GM23338 (cell line): ENCODE measurements at regions not wholly inside any gene's neighbourhood (a gene's known extent, or its start where the extent isn't known, plus 50 kb on each side); places are given as distances from the start of the nearest gene placed in this dataset.

Experiments
- ATAC-seq: fragments of 200-7000 bp; cut with Tn5 transposase; 3 replicates; pipeline ENCODE4 v1.9.1; 2020
- DNase-seq: peaks from one replicate; pipeline ENCODE4 v3.0.0-alpha.2; 2015; ENCODE audit warnings: low spot score
- H2AFZ ChIP-seq: fragments of 200-600 bp; sonication (generic); 2 replicates; pipeline ENCODE4 v1.8.0; 2016; ENCODE audit warnings: antibody characterized with exemption, mild to moderate bottlenecking, moderate library complexity
- H3F3A ChIP-seq: fragments of 200-600 bp; sonication (generic); replicated peaks from 2 replicates; pipeline ENCODE4 v1.8.0; 2017; ENCODE audit warnings: antibody characterized with exemption, mixed run types, low read depth
- H3K27ac ChIP-seq: fragments of 200-600 bp; sonication (generic); 2 replicates; pipeline ENCODE4 v1.6.1; 2016; ENCODE audit warnings: low read depth
- H3K27me3 ChIP-seq: fragments of 200-600 bp; sonication (generic); 2 replicates; pipeline ENCODE4 v1.8.0; 2016; ENCODE audit warnings: mild to moderate bottlenecking, mixed run types, moderate library complexity; ENCODE audit not compliant: insufficient read depth
- H3K36me3 ChIP-seq: fragments of 200-600 bp; sonication (generic); 2 replicates; pipeline ENCODE4 v1.8.0; 2016; ENCODE audit warnings: mild to moderate bottlenecking; ENCODE audit not compliant: insufficient read depth
- H3K4me1 ChIP-seq: fragments of 200-600 bp; sonication (generic); 2 replicates; pipeline ENCODE4 v1.8.0; 2016; ENCODE audit warnings: mild to moderate bottlenecking, moderate library complexity; ENCODE audit not compliant: insufficient read depth
- H3K4me2 ChIP-seq: fragments of 200-600 bp; sonication (generic); 2 replicates; pipeline ENCODE4 v1.7.1; 2017; ENCODE audit warnings: mixed run types
- H3K4me3 ChIP-seq: fragments of 200-600 bp; sonication (generic); 2 replicates; pipeline ENCODE4 v1.6.1; 2016; ENCODE audit warnings: mixed run types
- H3K79me2 ChIP-seq: fragments of 200-600 bp; sonication (generic); replicated peaks from 2 replicates; pipeline ENCODE4 v1.8.0; 2017; ENCODE audit warnings: mild to moderate bottlenecking; ENCODE audit not compliant: insufficient read depth
- H3K9me2 ChIP-seq: fragments of 200-600 bp; sonication (generic); 2 replicates; pipeline ENCODE4 v1.8.0; 2017; ENCODE audit not compliant: insufficient read depth
- H4K20me1 ChIP-seq: fragments of 200-600 bp; sonication (generic); replicated peaks from 2 replicates; pipeline ENCODE4 v1.8.0; 2017; ENCODE audit warnings: mild to moderate bottlenecking; ENCODE audit not compliant: insufficient read depth
- H3K27ac Mint-ChIP-seq: 2 replicates; pipeline ENCODE4 v1.8.0; 2020; ENCODE audit warnings: inconsistent platforms, mild to moderate bottlenecking, moderate library complexity, mixed read lengths
- H3K27me3 Mint-ChIP-seq: 3 replicates; pipeline ENCODE4 v1.8.0; 2022; ENCODE audit warnings: low read depth, mild to moderate bottlenecking, moderate library complexity, mixed read lengths, inconsistent platforms; ENCODE audit not compliant: insufficient read depth, poor library complexity
- H3K36me3 Mint-ChIP-seq: 3 replicates; pipeline ENCODE4 v1.8.0; 2021; ENCODE audit warnings: low read depth, mild to moderate bottlenecking, inconsistent platforms, moderate library complexity, mixed read lengths
- H3K4me1 Mint-ChIP-seq: 3 replicates; pipeline ENCODE4 v1.8.0; 2020; ENCODE audit warnings: mild to moderate bottlenecking, inconsistent platforms, mixed read lengths
- H3K4me3 Mint-ChIP-seq: 3 replicates; pipeline ENCODE4 v1.8.0; 2021; ENCODE audit warnings: moderate library complexity, mild to moderate bottlenecking, inconsistent platforms, mixed read lengths
- H3K9me3 Mint-ChIP-seq: 3 replicates; pipeline ENCODE4 v1.8.0; 2020; ENCODE audit warnings: moderate library complexity, mild to moderate bottlenecking, inconsistent platforms, mixed read lengths
- CREB1 ChIP-seq: fragments of 250-450 bp; sonication (Bioruptor Pico); IDR thresholded peaks from 2 replicates; pipeline ENCODE4 v1.5.0; 2020; ENCODE audit warnings: low read depth, mild to moderate bottlenecking, moderate library complexity
- CTCF ChIP-seq, 2 experiments: fragments of 200-600 bp in 1 of 2; sonication (generic) in 1 of 2; conservative IDR thresholded peaks; 2 replicates each; pipeline versions ENCODE4 v1.5.1 to v1.6.1; 2016 to 2017; ENCODE audit warnings: antibody characterized with exemption in 2 of 2, low read depth in 2 of 2, mild to moderate bottlenecking in 2 of 2, moderate library complexity in 1 of 2
- ETS1 ChIP-seq: IDR thresholded peaks from 2 replicates; pipeline ENCODE4 v1.6.1; 2016; ENCODE audit warnings: antibody characterized with exemption
- EZH2 ChIP-seq: fragments of 200-600 bp; sonication (generic); IDR thresholded peaks from one replicate; pipeline ENCODE4 v1.8.0; 2017; ENCODE audit warnings: antibody characterized with exemption, mild to moderate bottlenecking, low read depth; ENCODE audit not compliant: unreplicated experiment
- EZH2phosphoT487 ChIP-seq: fragments of 200-600 bp; sonication (generic); IDR thresholded peaks from one replicate; pipeline ENCODE4 v1.8.1; 2018; ENCODE audit warnings: antibody characterized with exemption; ENCODE audit not compliant: unreplicated experiment
- JUNB ChIP-seq: IDR thresholded peaks from one replicate; pipeline ENCODE4 v1.6.1; 2016; ENCODE audit warnings: antibody characterized with exemption; ENCODE audit not compliant: unreplicated experiment
- NANOG ChIP-seq: IDR thresholded peaks from 2 replicates; pipeline ENCODE4 v1.6.1; 2016; ENCODE audit warnings: antibody characterized with exemption, borderline replicate concordance
- POLR2AphosphoS5 ChIP-seq: IDR thresholded peaks from 2 replicates; pipeline ENCODE4 v1.6.1; 2016; ENCODE audit warnings: antibody characterized with exemption, low read depth
- STAT1 ChIP-seq: IDR thresholded peaks from one replicate; pipeline ENCODE4 v1.6.1; 2016; ENCODE audit warnings: antibody characterized with exemption; ENCODE audit not compliant: unreplicated experiment
- ZNF114 ChIP-seq: fragments of 250-450 bp; sonication (Bioruptor Pico); IDR thresholded peaks from 2 replicates; pipeline ENCODE4 v1.5.0; 2020; ENCODE audit warnings: mild to moderate bottlenecking, moderate library complexity
- ZNF462 ChIP-seq: fragments of 250-450 bp; sonication (Bioruptor Pico); IDR thresholded peaks from 2 replicates; pipeline ENCODE4 v1.5.0; 2020; ENCODE audit warnings: mild to moderate bottlenecking, moderate library complexity

GRCh38 chr15:69606144-69606543 is 153.5 kb downstream of the RPLP1 start:
- peaks cover 5% of the 10 kb centered on the region for H3K27me3 Mint-ChIP-seq
- Histone ChIP-seq H2AFZ (no peak overlapping the region), H3K79me2 (no peaks in the 10 kb centered on the region), H3K4me1 (no peaks in the 10 kb centered on the region; the same call in 1 of the 2 replicates), H3K27ac (no peak overlapping the region), H3K4me2 (no peak overlapping the region), H3F3A (no peaks in the 10 kb centered on the region), H4K20me1 (no peaks in the 10 kb centered on the region), H3K27me3 (no peaks in the 10 kb centered on the region), H3K36me3 (no peaks in the 10 kb centered on the region), H3K9me2 (peaks cover 6% of the 10 kb centered on the region; the same call in 1 of the 2 replicates), H3K4me3 (no peak overlapping the region)
- peaks cover 8% of the 10 kb centered on the region; the same call in 2 of the 3 replicates for H3K4me1 Mint-ChIP-seq
- no peaks in the 10 kb centered on the region for H3K9me3 Mint-ChIP-seq
- no peaks in the 10 kb centered on the region for H3K36me3 Mint-ChIP-seq
- TF ChIP-seq JUNB: no peak
- DNase-seq: no peak
- H3K27ac Mint-ChIP-seq: no peak overlapping the region
- no peak overlapping the region for H3K4me3 Mint-ChIP-seq
- ATAC-seq: no peak

GRCh38 chr15:69606921-69607500 is 154.4 kb downstream of the RPLP1 start:
- Mint-ChIP-seq H3K9me3 (no peaks in the 10 kb centered on the region), H3K27me3 (peaks cover 5% of the 10 kb centered on the region), H3K36me3 (no peaks in the 10 kb centered on the region), H3K4me1 (peaks cover 8% of the 10 kb centered on the region; the same call in 2 of the 3 replicates), H3K27ac (no peak overlapping the region), H3K4me3 (no peak overlapping the region)
- peak; percentile 13 for DNase-seq
- TF ChIP-seq CTCF (conservative IDR thresholded peaks at IDR 0.05; ENCODE audit: low read depth in 2 of 2) (no peak), ETS1 (no peak), EZH2 (no peak), STAT1 (no peak), EZH2phosphoT487 (no peak), ZNF462 (no peak), JUNB (no peak), NANOG (no peak), ZNF114 (no peak), POLR2AphosphoS5 (no peak), CREB1 (CRISPR knock-in tag) (no peak)
- no peaks in the 10 kb centered on the region for H3K79me2 ChIP-seq
- no peaks in the 10 kb centered on the region for H4K20me1 ChIP-seq
- no peak overlapping the region for H3K27ac ChIP-seq
- no peak overlapping the region for H3K4me3 ChIP-seq
- no peaks in the 10 kb centered on the region for H3F3A ChIP-seq
- no peak overlapping the region for H2AFZ ChIP-seq
- H3K4me2 ChIP-seq: no peak overlapping the region
- ATAC-seq: no peak; the same call in 2 of the 3 replicates
- H3K36me3 ChIP-seq: no peaks in the 10 kb centered on the region
- no peaks in the 10 kb centered on the region; the same call in 1 of the 2 replicates for H3K4me1 ChIP-seq
- H3K9me2 ChIP-seq: peaks cover 6% of the 10 kb centered on the region; the same call in 1 of the 2 replicates
- no peaks in the 10 kb centered on the region for H3K27me3 ChIP-seq
